SK-N-MC (cell line): ENCODE measurements at regions not wholly inside any gene's neighbourhood (a gene's known extent, or its start where the extent isn't known, plus 50 kb on each side); places are given as distances from the start of the nearest gene placed in this dataset.

Source experiments
- DNase-seq: peaks from one replicate; pipeline ENCODE4 v3.0.0-alpha.2; 2011; ENCODE audit warnings: low read depth, low spot score
- H3K27ac ChIP-seq: fragments of 200-600 bp; sonication (generic); 2 replicates; pipeline ENCODE4 v1.5.1; 2016; ENCODE audit warnings: mixed run types
- H3K36me3 ChIP-seq: fragments of 200-600 bp; sonication (generic); 2 replicates; pipeline ENCODE4 v1.6.1; 2017; ENCODE audit warnings: antibody characterized with exemption, low read length, mixed read lengths; ENCODE audit not compliant: insufficient read depth
- H3K4me3 ChIP-seq: fragments of 200-600 bp; sonication (generic); 2 replicates; pipeline ENCODE4 v1.5.1; 2016
- H3K9ac ChIP-seq: fragments of 200-600 bp; sonication (generic); 2 replicates; pipeline ENCODE4 v1.8.0; 2017; ENCODE audit warnings: mixed run types, mixed read lengths; ENCODE audit not compliant: insufficient read length
- H3K9me3 ChIP-seq: fragments of 200-600 bp; sonication (generic); 2 replicates; pipeline ENCODE4 v1.6.1; 2017; ENCODE audit warnings: low read depth, mild to moderate bottlenecking, antibody characterized with exemption, low read length, moderate library complexity, mixed read lengths
- EZH2 ChIP-seq: fragments of 200-600 bp; sonication (generic); IDR thresholded peaks from one replicate; pipeline ENCODE4 v1.6.1; 2017; ENCODE audit warnings: antibody characterized with exemption
- FOXP2 ChIP-seq: optimal IDR thresholded peaks from 2 replicates; pipeline ENCODE3; 2011; ENCODE audit warnings: mild to moderate bottlenecking, moderate library complexity; ENCODE audit not compliant: insufficient read depth; ENCODE audit errors: extremely low read length, control extremely low read depth
- POLR2AphosphoS5 ChIP-seq: IDR thresholded peaks from 2 replicates; pipeline ENCODE4 v1.6.1; 2012; ENCODE audit warnings: mild to moderate bottlenecking, low read depth, low read length, borderline replicate concordance

DNA sequence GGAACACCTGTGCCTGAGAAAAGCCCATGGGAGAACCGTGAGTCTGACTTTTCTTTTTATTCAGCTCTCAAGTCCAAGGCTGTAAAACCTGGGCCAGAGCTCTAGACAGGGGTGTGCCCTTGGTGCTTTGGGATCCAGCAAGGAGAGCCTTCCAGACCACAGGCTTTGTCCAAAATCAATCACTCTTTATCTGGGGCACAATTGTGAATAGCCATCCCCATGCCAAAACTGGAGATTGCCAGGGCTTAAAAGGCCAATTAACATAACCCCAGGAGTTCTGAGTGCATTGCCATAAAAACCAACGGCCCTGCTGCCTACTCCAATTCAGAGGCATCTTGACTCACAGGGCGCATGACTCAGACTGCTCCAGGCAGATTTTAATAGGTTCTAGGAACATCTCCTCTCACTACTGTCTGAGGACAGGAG, 391.8 kb downstream of the ARHGEF28 start:
- no peak for TF ChIP-seq FOXP2
- no peak overlapping the region for H3K4me3 ChIP-seq
- DNase-seq = no peak
- H3K9me3 ChIP-seq = no peaks in the 10 kb centered on the region
- H3K36me3 ChIP-seq = no peaks in the 10 kb centered on the region
- no peak overlapping the region for H3K9ac ChIP-seq
- H3K27ac ChIP-seq = no peak overlapping the region

DNA sequence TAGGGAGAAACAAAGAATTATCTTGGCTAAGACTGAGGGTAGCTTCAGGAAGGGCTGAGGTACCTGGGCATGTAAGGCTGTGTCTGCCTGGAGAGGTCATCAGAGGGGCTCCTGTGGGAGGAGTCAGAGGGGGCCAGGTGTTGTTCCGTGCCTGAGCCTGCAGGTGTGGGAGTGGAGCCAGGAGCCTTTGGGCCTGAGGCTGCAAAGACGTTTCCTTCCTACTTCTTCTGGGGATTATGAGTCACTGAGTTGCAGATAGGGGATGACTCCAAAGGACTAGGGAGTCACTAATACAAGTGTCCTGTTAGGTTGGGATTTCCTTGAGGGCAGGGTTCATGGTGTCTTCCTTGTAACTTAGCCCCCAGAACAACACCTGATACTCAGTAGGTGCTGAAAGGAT, 391.1 kb downstream of the ARHGEF28 start:
- Histone ChIP-seq H3K36me3 (no peaks in the 10 kb centered on the region), H3K9ac (no peak overlapping the region), H3K9me3 (no peaks in the 10 kb centered on the region), H3K4me3 (no peak overlapping the region), H3K27ac (no peak overlapping the region)
- DNase-seq = no peak
- TF ChIP-seq FOXP2 (no peak), EZH2 (no peak), POLR2AphosphoS5 (no peak)

- no peak for DNase-seq
- no peaks in the 10 kb centered on the region for H3K36me3 ChIP-seq
- H3K9me3 ChIP-seq = no peaks in the 10 kb centered on the region
- no peak overlapping the region for H3K9ac ChIP-seq
- no peak overlapping the region for H3K4me3 ChIP-seq
- TF ChIP-seq FOXP2 (no peak), EZH2 (no peak), POLR2AphosphoS5 (no peak)
- H3K27ac ChIP-seq = no peak overlapping the region
Measured at GRCh38 chr5:74016373-74016772, 390.4 kb downstream of the ARHGEF28 start.

GRCh38 chr5:74015716-74016115, 389.7 kb downstream of the ARHGEF28 start:
- no peak for DNase-seq
- H3K4me3 ChIP-seq = no peak overlapping the region
- no peaks in the 10 kb centered on the region for H3K36me3 ChIP-seq
- H3K9ac ChIP-seq = no peak overlapping the region
- H3K27ac ChIP-seq = no peak overlapping the region
- no peaks in the 10 kb centered on the region for H3K9me3 ChIP-seq
- TF ChIP-seq FOXP2 (no peak), POLR2AphosphoS5 (no peak), EZH2 (no peak)

GRCh38 chr5:74013222-74013621, 387.2 kb downstream of the ARHGEF28 start:
- TF ChIP-seq FOXP2 (no peak), EZH2 (no peak), POLR2AphosphoS5 (no peak)
- H3K27ac ChIP-seq = no peak overlapping the region
- no peak overlapping the region for H3K4me3 ChIP-seq
- DNase-seq = no peak
- H3K9me3 ChIP-seq = no peaks in the 10 kb centered on the region
- H3K36me3 ChIP-seq = no peaks in the 10 kb centered on the region
- no peak overlapping the region for H3K9ac ChIP-seq

DNA sequence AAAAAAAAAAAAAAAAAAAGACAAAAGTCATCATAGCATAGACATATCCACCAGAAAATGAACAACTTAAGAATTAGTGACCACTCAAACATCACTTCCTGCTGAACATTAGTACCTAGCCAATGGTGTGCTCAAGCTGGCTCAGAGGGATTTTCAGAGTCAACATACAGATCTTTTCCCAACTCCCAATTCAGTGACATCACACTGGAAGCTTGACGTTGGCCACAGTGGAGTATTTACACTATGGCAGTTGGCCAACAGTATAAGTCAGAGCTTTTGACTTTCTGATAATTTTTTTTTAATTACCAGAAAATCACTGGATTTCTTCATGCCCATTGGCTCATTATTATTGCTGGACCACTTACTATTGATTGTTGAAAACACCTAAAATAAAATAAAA, 383.5 kb downstream of the ARHGEF28 start:
- H3K36me3 ChIP-seq = no peaks in the 10 kb centered on the region
- TF ChIP-seq POLR2AphosphoS5 = no peak
- no peak for TF ChIP-seq FOXP2
- TF ChIP-seq EZH2 = no peak
- no peak for DNase-seq
- no peaks in the 10 kb centered on the region for H3K9me3 ChIP-seq
- H3K9ac ChIP-seq = no peak overlapping the region
- no peak overlapping the region for H3K27ac ChIP-seq
- no peak overlapping the region for H3K4me3 ChIP-seq

GRCh38 chr5:74007193-74007592, 381.2 kb downstream of the ARHGEF28 start:
- Histone ChIP-seq H3K36me3 (no peaks in the 10 kb centered on the region), H3K9me3 (no peaks in the 10 kb centered on the region), H3K27ac (no peak overlapping the region), H3K4me3 (no peak overlapping the region), H3K9ac (no peak overlapping the region)
- TF ChIP-seq POLR2AphosphoS5 = no peak
- TF ChIP-seq FOXP2 = no peak
- no peak for TF ChIP-seq EZH2
- DNase-seq = no peak

GRCh38 chr5:73999297-73999696, 373.3 kb downstream of the ARHGEF28 start:
- no peak overlapping the region for H3K9ac ChIP-seq
- no peak overlapping the region for H3K27ac ChIP-seq
- no peaks in the 10 kb centered on the region for H3K9me3 ChIP-seq
- no peak for DNase-seq
- no peak overlapping the region for H3K4me3 ChIP-seq
- no peaks in the 10 kb centered on the region for H3K36me3 ChIP-seq
- TF ChIP-seq EZH2 = no peak
- TF ChIP-seq POLR2AphosphoS5 = no peak
- no peak for TF ChIP-seq FOXP2

- no peaks in the 10 kb centered on the region for H3K36me3 ChIP-seq
- DNase-seq = no peak
- no peak overlapping the region for H3K27ac ChIP-seq
- H3K9me3 ChIP-seq = no peaks in the 10 kb centered on the region
- no peak overlapping the region for H3K4me3 ChIP-seq
- no peak for TF ChIP-seq FOXP2
- TF ChIP-seq POLR2AphosphoS5 = no peak
- no peak for TF ChIP-seq EZH2
- no peak overlapping the region for H3K9ac ChIP-seq
Measured at GRCh38 chr5:73998489-73998888, 372.5 kb downstream of the ARHGEF28 start.
